Activated CD4-positive, alpha-beta memory T cell treated with anti-CD3 and anti-CD28 coated beads, Interleukin-2, amount 10 ng/mL, durations not matched to agents 7 days and 5 days (primary cell): ENCODE measurements at regions not wholly inside any gene's neighbourhood (a gene's known extent, or its start where the extent isn't known, plus 50 kb on each side); places are given as distances from the start of the nearest gene placed in this dataset.

Experiments used
- CTCF ChIA-PET: fragments of 350-600 bp; sonication (Branson Sonifier 250); formaldehyde crosslinking; loops from one replicate; lab custom pipeline; 2021; ENCODE audit warnings: antibody characterized with exemption, inconsistent platforms; lab: Charles Lee
- POLR2A ChIA-PET: fragments of 350-600 bp; sonication (Branson Sonifier 250); formaldehyde crosslinking; loops from one replicate; lab custom pipeline; 2021; ENCODE audit warnings: antibody characterized with exemption; lab: Charles Lee
- DNase-seq: peaks from one replicate; pipeline ENCODE4 v3.0.0-alpha.2; 2020
- H3K27ac Mint-ChIP-seq: one replicate; pipeline ENCODE4 v1.8.0; 2021; ENCODE audit warnings: mild to moderate bottlenecking, mixed read lengths
- H3K27me3 Mint-ChIP-seq: one replicate; pipeline ENCODE4 v1.8.0; 2021; ENCODE audit warnings: mixed read lengths
- H3K36me3 Mint-ChIP-seq: one replicate; pipeline ENCODE4 v1.8.0; 2021; ENCODE audit warnings: low read depth, mixed read lengths
- H3K4me1 Mint-ChIP-seq: one replicate; pipeline ENCODE4 v1.8.0; 2021; ENCODE audit warnings: mixed read lengths
- H3K4me3 Mint-ChIP-seq: one replicate; pipeline ENCODE4 v1.8.0; 2021; ENCODE audit warnings: mild to moderate bottlenecking, mixed read lengths
- H3K9me3 Mint-ChIP-seq: one replicate; pipeline ENCODE4 v1.8.0; 2021; ENCODE audit warnings: mixed read lengths

DNA sequence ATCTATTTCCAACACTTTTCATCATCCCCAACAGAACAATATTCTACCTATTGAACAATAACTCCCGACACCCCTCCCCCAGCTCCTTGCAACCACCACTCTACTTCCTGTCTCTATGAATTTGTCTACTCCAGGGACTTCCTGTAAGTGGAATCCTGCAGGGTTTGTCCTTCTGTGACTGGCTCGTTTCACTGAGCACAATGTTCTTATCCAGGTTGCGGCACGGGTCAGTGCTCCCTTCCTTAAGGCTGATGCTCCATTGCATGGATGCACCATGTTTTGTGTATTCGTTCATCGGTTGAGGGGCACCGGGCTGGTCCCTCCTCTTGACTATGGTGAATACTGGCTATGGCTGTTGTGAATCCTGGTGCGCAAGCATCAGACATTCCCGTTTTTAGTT, 163.2 kb downstream of the TBXT start:
- Mint-ChIP-seq H3K36me3 (no peaks in the 10 kb centered on the region), H3K4me3 (no peak overlapping the region), H3K27ac (no peak overlapping the region), H3K4me1 (no peaks in the 10 kb centered on the region), H3K27me3 (peaks cover 50% of the 10 kb centered on the region), H3K9me3 (no peaks in the 10 kb centered on the region)
- ChIA-PET POLR2A (no interaction called here), CTCF (no interaction called here)
- no peak for DNase-seq

DNA sequence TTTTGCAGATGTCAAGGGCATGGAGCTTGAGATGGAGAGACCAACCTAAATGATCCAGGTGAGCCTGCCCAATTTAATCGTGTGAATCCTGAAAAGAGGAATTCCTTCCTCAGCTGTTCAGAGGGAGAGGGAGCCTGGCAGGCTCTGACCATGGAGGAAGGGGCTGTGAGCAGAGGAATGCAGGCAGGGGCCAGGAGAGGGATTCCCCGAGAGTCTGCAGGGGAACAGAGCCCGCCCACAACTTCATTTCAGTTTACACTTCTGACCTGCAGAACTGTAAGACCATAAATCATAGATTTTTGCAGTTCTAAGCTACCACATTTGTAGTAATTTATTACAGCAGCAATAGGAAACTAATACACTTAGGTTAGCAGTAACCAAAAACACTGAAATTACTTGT, 164.1 kb downstream of the TBXT start:
- Mint-ChIP-seq H3K27me3 (peaks cover 41% of the 10 kb centered on the region), H3K4me1 (no peaks in the 10 kb centered on the region), H3K36me3 (no peaks in the 10 kb centered on the region), H3K27ac (no peak overlapping the region), H3K9me3 (no peaks in the 10 kb centered on the region), H3K4me3 (no peak overlapping the region)
- ChIA-PET CTCF (no interaction called here), POLR2A (no interaction called here)
- DNase-seq = no peak

GRCh38 chr6:166001359-166001758, 166.3 kb downstream of the TBXT start:
- CTCF ChIA-PET = no interaction called here
- Mint-ChIP-seq H3K36me3 (no peaks in the 10 kb centered on the region), H3K4me1 (no peaks in the 10 kb centered on the region)

DNA sequence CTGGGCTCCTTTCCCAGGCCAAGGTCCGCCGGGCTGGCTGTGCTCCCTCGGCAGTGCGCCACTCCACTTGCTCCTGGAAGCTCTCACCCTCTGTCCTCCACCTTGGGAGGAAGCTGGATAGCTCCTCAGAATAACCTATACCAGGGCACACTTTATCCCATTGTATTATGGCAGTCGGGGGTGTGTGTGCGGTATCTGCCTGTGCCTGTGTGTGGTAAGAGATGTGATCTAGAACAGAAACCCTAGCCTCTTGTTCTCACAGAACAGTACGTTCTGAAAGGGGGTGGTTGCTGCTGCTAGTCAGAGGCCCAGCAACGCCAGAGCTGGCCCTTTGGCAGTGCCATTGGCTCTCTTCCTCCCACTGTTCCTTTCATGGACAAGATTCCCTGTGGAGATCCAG, 168.4 kb downstream of the TBXT start:
- CTCF ChIA-PET = no interaction called here
- Mint-ChIP-seq H3K4me3 (no peak overlapping the region), H3K27ac (no peak overlapping the region), H3K4me1 (no peaks in the 10 kb centered on the region), H3K9me3 (no peaks in the 10 kb centered on the region), H3K36me3 (no peaks in the 10 kb centered on the region), H3K27me3 (peaks cover 11% of the 10 kb centered on the region)
- no peak for DNase-seq
- POLR2A ChIA-PET = no interaction called here

More at GRCh38 chr6:166001359-166001758, 166.3 kb downstream of the TBXT start:
- no peak for DNase-seq
- Mint-ChIP-seq H3K4me3 (no peak overlapping the region), H3K27ac (no peak overlapping the region), H3K27me3 (peaks cover 24% of the 10 kb centered on the region), H3K9me3 (no peaks in the 10 kb centered on the region)
- POLR2A ChIA-PET = no interaction called here

DNA sequence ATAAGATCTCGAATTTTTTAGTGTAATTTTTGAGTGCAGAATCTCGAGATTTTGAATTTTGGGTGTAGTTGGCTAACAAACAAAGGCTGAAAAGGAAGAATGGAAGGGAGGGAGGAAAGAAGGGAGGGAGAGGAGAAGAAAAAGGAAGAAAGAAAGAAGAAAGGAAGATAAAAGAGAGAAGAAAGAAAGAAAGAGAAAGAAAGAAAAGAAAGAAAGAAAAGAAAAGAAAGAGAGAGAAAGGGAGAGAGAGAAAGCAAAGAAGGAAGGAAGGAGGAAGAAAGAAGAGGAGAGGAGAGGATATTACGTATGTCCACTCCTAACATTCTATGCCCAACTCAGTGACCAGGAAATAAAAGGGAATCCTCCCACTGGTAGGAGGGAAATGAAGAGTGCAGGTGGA, 169.6 kb downstream of the TBXT start:
- no peak for DNase-seq
- no peaks in the 10 kb centered on the region for H3K36me3 Mint-ChIP-seq
- CTCF ChIA-PET = no interaction called here
- POLR2A ChIA-PET = no interaction called here
- H3K4me3 Mint-ChIP-seq = no peak overlapping the region
- no peak overlapping the region for H3K27ac Mint-ChIP-seq
- H3K27me3 Mint-ChIP-seq = peaks cover 11% of the 10 kb centered on the region
- no peaks in the 10 kb centered on the region for H3K4me1 Mint-ChIP-seq
- no peaks in the 10 kb centered on the region for H3K9me3 Mint-ChIP-seq

DNA sequence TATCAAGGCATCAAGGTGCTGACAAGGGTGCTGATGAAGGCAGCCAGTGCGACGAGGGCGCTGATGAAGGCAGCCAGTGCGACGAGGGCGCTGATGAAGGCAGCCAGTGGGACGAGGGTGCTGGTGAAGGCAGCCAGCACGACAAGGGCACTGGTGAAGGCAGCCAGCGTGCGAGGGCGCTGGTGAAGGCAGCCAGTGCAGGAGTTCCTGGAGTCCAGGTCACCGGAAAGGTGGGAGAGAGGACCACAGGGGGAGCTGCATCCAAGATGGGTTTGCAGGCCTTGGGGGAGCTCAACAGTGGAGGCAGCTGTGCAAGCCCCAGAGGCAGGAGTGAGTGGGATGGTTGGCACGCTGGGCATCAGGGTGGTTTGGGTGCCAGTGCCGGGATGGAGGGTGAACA, 176.3 kb downstream of the TBXT start:
- Mint-ChIP-seq H3K4me1 (peaks cover 4% of the 10 kb centered on the region), H3K4me3 (no peak overlapping the region), H3K27me3 (peaks cover 41% of the 10 kb centered on the region), H3K27ac (no peak overlapping the region), H3K9me3 (no peaks in the 10 kb centered on the region), H3K36me3 (no peaks in the 10 kb centered on the region)
- POLR2A ChIA-PET = no interaction called here
- no peak for DNase-seq
- CTCF ChIA-PET = no interaction called here

GRCh38 chr6:165990216-165990615, 177.4 kb downstream of the TBXT start:
- no peak overlapping the region for H3K4me3 Mint-ChIP-seq
- ChIA-PET POLR2A (no interaction called here), CTCF (no interaction called here)
- DNase-seq = no peak
- H3K27ac Mint-ChIP-seq = no peak overlapping the region
- no peaks in the 10 kb centered on the region for H3K36me3 Mint-ChIP-seq
- H3K9me3 Mint-ChIP-seq = no peaks in the 10 kb centered on the region
- H3K4me1 Mint-ChIP-seq = peaks cover 4% of the 10 kb centered on the region
- H3K27me3 Mint-ChIP-seq = peaks cover 44% of the 10 kb centered on the region

DNA sequence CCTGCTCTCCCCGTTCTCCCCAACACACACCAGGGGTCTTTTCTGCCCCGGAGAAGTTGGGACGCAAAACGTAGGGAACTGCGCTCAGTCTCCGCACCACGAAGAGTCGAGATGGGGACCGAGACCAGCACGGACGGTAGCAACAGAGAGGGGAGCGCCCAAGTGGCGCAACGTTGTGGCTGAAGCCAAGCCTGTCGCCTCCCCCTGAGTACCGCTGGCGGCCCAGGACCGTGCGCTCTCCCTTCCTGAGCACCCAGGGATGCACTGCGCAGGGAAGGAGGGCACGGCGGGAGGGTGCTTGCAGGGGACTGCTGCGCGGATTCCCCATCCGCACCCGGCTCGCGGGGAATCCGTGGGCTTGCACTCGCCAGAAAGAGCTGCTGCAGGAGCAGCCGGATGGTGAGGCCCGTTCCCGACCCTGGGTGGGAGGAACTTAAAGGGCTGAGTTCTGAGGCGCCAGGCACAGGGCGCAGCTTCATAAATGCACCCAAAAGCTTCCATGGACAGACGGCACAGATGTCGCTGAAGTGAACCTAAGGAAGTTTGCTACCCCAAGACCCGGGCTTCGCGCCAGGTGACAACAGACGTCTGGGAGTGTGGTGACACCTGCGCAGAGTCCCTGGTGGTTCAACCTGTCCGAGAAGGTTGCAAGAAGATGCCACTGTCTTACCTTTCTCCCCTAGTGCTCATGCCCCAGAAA, 178.7 kb downstream of the TBXT start:
- peaks cover 46% of the 10 kb centered on the region for H3K27me3 Mint-ChIP-seq
- DNase-seq = no peak
- H3K9me3 Mint-ChIP-seq = no peaks in the 10 kb centered on the region
- ChIA-PET POLR2A (no interaction called here), CTCF (no interaction called here)
- H3K4me3 Mint-ChIP-seq = no peak overlapping the region
- H3K4me1 Mint-ChIP-seq = peaks cover 4% of the 10 kb centered on the region
- no peaks in the 10 kb centered on the region for H3K36me3 Mint-ChIP-seq
- H3K27ac Mint-ChIP-seq = no peak overlapping the region

DNA sequence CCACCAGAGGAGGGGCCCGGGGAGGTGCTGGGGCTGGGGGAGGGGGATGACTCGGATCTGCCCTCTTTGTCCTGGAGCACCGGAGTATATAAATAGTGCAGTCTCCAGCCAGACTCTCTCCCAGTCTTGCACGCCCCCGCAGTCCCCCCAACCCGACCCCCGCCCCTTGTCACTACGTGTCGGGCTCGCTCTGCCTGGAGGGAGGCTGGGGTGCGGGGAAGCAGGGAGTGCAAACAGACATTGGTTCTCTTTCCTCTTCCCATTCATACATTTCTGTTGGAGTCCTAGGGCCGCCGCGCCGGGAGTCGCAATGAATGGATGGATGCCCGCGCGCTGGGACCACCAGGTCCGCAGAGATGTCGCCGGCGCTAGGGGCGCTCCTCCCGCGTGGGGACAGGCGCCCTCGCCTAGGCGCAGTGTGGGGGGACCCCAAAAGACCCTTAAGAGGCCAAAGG, 179.3 kb downstream of the TBXT start:
- peaks cover 4% of the 10 kb centered on the region for H3K4me1 Mint-ChIP-seq
- CTCF ChIA-PET = no interaction called here
- no peak overlapping the region for H3K27ac Mint-ChIP-seq

GRCh38 chr6:165987483-165988301, 180.0 kb downstream of the TBXT start:
- CTCF ChIA-PET = no interaction called here
- no peak for DNase-seq
- H3K4me1 Mint-ChIP-seq = peaks cover 4% of the 10 kb centered on the region
- no peaks in the 10 kb centered on the region for H3K36me3 Mint-ChIP-seq
- no peaks in the 10 kb centered on the region for H3K9me3 Mint-ChIP-seq
- POLR2A ChIA-PET = no interaction called here
- H3K4me3 Mint-ChIP-seq = no peak overlapping the region
- H3K27me3 Mint-ChIP-seq = peaks cover 46% of the 10 kb centered on the region
- H3K27ac Mint-ChIP-seq = no peak overlapping the region

More for the DNA sequence above, 179.3 kb downstream of the TBXT start:
- POLR2A ChIA-PET = no interaction called here
- Mint-ChIP-seq H3K27me3 (peaks cover 46% of the 10 kb centered on the region), H3K36me3 (no peaks in the 10 kb centered on the region), H3K4me3 (no peak overlapping the region), H3K9me3 (no peaks in the 10 kb centered on the region)
- no peak for DNase-seq

DNA sequence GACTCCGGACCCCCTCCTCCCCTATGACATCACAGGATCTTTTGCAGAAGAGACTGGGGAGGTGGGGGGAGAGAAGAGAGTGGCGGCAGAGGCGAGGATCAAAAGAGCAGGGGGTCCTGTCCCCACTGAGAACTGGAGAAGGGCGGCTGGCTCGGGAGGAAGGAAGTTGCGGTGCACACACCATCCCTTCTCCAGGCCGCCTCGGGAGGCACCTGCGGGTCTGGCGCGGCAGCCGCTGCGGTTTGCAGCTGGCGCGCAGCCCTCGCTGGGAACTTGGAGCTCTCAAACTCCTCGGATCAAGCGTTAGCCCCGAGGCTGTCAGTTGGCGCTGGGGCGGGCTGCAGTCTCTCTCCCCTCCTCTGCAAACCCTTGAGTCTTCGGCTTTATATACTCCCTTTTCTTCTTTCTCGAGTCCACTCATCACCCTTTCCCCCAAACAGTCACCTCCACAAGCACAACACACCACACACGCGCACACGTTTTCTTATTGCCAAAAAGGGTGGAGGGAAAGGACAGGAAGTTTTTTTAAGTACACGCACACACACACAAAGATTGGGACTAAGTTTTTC, 180.7 kb downstream of the TBXT start:
- Mint-ChIP-seq H3K4me1 (peaks cover 4% of the 10 kb centered on the region), H3K27ac (no peak overlapping the region), H3K9me3 (no peaks in the 10 kb centered on the region), H3K27me3 (peaks cover 46% of the 10 kb centered on the region), H3K4me3 (no peak overlapping the region), H3K36me3 (no peaks in the 10 kb centered on the region)
- ChIA-PET POLR2A (no interaction called here), CTCF (no interaction called here)
- no peak for DNase-seq

DNA sequence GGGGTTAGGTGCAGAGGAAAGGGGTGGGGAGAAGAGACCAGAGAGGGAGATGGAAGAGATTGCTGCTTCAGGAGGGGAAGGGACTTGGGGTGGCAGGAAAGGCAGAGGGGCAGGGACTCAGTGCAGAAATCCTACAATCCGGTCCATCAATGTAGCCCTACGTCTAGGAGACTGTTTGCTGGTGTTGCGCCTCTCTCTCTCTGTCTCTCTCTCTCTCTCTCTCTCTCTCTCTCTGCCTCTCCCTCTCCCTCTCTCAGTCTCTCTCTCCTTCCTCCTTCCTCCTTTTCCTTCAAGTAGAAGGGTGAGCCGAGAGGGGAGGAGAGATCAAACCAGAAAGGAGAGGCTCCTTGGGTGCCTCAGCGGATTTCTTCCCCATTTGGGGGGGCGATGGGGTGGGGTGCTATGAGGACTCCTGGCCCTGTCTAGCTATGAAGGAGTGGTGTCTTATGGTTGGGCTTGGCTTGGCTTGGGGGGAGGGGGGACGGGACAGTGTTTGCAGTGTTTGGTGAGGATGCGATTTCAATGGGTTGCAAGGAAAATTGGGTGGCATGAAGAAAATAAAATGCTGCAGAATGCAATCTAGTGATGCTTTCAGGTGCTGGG, 181.2 kb downstream of the TBXT start:
- Mint-ChIP-seq H3K27ac (no peak overlapping the region), H3K4me3 (no peak overlapping the region), H3K36me3 (no peaks in the 10 kb centered on the region), H3K9me3 (no peaks in the 10 kb centered on the region), H3K4me1 (peaks cover 4% of the 10 kb centered on the region), H3K27me3 (peaks cover 46% of the 10 kb centered on the region)
- CTCF ChIA-PET = no interaction called here
- POLR2A ChIA-PET = no interaction called here
- no peak for DNase-seq

DNA sequence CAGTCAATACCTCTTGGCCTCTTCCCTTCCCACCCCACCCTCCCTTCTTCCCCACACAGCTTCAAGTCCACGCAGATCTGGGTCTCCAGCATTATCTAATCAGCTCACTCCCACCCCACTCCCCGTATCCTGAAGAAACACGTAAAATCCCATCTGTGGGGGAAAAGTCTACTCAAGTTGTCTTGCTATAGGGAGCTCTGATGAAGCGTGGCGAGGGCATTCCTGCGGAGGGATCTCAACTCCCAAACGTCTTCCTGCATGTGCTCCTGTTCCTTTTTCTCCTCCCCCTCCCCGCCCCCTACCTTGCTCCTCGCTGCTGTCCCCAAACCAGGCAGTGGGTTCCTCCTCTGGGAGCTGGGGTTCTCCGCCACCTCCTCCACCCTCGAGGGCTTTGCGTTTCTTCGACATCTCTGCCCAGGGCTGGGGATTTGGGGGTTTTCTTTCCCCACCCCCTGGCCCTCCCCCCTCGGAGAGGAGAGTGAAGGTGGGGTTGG, 181.8 kb downstream of the TBXT start:
- Mint-ChIP-seq H3K4me3 (no peak overlapping the region), H3K36me3 (no peaks in the 10 kb centered on the region), H3K27me3 (peaks cover 44% of the 10 kb centered on the region), H3K9me3 (no peaks in the 10 kb centered on the region), H3K4me1 (peaks cover 4% of the 10 kb centered on the region), H3K27ac (no peak overlapping the region)
- ChIA-PET CTCF (no interaction called here), POLR2A (no interaction called here)
- DNase-seq = no peak
